GM13976 (cell line): ENCODE measurements at regions not wholly inside any gene's neighbourhood (a gene's known extent, or its start where the extent isn't known, plus 50 kb on each side); places are given as distances from the start of the nearest gene placed in this dataset.

ENCODE experiments used
- DNase-seq: peaks from one replicate; pipeline ENCODE4 v3.0.0; 2012; ENCODE audit warnings: low spot score
- in situ Hi-C: fragments of 300-500 bp; cut with MboI; formaldehyde crosslinking; loops from one replicate; pipeline ENCODE4 v1.12.0; 2022; ENCODE audit warnings: low sequenced_read_pairs, mixed read lengths, inconsistent platforms; ENCODE audit not compliant: unreplicated experiment
- TF ChIP-seq, protein P1 (sequence below): IDR thresholded peaks from 2 replicates; pipeline ENCODE4 v1.5.1; 2012; ENCODE audit warnings: borderline replicate concordance, mild to moderate bottlenecking; ENCODE audit not compliant: insufficient read depth; ENCODE audit errors: extremely low read depth, missing control alignments, control extremely low read depth

DNA sequence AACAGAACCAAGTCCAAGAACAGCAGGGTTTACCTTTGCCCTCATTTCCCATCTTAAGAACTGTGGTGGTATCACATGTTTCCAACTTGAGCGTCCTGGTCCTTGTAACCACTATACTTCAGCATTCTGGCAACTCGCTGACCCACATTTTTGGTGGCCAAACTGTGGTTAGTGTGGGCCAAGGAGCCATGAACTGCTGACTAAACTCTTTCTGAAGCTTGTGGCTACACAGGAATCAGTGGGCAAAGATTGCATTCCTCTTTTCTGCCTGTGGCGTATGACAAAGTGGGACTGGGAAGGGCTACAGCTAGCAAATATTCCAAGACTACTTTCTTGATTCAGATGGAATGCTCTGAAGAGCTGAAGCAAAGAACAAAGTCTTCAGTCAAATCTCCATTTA is 106.3 kb upstream of the MID1 start:
- in situ Hi-C loops = loop anchor here (25.0 kb wide), 1 partner anchor 539 kb away; no protein-coding TSS in a partner anchor
- DNase-seq = no peak
- TF ChIP-seq, protein P1, sequence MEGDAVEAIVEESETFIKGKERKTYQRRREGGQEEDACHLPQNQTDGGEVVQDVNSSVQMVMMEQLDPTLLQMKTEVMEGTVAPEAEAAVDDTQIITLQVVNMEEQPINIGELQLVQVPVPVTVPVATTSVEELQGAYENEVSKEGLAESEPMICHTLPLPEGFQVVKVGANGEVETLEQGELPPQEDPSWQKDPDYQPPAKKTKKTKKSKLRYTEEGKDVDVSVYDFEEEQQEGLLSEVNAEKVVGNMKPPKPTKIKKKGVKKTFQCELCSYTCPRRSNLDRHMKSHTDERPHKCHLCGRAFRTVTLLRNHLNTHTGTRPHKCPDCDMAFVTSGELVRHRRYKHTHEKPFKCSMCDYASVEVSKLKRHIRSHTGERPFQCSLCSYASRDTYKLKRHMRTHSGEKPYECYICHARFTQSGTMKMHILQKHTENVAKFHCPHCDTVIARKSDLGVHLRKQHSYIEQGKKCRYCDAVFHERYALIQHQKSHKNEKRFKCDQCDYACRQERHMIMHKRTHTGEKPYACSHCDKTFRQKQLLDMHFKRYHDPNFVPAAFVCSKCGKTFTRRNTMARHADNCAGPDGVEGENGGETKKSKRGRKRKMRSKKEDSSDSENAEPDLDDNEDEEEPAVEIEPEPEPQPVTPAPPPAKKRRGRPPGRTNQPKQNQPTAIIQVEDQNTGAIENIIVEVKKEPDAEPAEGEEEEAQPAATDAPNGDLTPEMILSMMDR = no peak

DNA sequence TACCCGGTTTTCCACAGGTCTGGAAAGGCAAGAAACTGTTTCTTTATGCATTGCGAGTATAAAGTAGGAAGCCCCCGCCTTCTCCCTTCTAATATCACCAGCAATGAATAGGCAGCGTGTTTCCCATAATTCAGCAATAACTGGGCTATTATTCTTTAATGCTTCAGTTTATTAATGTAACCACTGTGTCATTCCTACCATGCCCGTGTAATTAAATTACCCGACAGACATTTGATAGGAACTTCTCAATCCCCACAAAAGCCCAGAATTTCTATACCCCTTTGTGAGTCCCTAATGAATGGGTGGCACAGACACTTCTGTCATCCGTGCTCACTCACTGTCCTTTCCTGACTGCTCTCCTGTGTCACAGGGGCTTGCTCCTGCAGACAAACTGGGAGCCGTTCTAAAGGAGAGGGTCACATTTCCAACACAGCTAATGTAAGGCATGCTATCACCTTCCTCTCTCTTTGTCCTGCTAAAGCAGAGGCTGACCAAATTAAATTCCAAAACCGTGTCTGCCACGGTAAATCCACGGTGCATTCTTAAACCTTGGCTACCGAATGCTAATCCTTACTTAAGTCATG is 108.5 kb upstream of the MID1 start:
- in situ Hi-C loops = loop anchor here (25.0 kb wide), 1 partner anchor 542 kb away; no protein-coding TSS in a partner anchor
- TF ChIP-seq, protein P1 = no peak
- DNase-seq = no peak

DNA sequence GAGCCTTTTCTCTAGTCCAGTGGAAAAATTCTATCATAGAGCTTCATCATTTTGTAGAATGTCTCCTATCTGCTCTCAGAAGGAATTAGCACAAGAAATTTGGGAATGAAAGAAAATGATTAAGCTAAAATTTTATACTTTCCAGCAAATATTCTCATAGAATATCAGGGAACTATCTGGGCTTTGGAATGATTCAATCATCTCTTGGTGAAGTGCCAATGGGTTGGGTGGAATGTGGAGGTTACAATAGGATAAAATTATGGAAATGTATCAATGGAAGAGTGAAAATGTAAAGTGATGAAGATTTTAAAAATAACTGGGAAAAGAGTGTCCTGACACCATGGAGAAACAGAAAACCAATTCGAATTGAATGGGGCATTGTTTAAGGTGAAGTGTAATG is 119.0 kb upstream of the MID1 start:
- in situ Hi-C loops = loop anchor here (25.0 kb wide), 1 partner anchor 552 kb away; no protein-coding TSS in a partner anchor
- TF ChIP-seq, protein P1 = no peak
- DNase-seq = no peak

DNA sequence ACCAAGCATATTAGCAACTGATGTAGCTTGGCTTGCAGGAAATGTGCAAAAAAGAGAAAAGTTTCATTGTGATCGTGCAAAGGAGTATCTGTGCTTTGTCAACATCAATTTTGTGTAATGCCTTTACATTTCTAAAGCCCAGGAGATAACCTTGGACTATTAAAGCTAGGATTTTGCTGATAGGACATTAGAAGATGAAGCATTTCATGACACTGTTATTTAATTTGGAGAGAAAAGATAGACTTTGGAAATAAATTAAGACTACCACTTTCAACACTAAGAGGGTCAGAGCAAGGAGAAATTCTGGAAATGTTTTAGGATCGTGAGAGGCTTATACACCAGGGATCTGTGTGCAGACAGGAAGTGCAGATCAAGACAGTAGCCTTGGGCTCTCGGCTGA is 120.6 kb upstream of the MID1 start:
- TF ChIP-seq, protein P1 = no peak
- in situ Hi-C loops = loop anchor here (25.0 kb wide), 1 partner anchor 554 kb away; no protein-coding TSS in a partner anchor

DNA sequence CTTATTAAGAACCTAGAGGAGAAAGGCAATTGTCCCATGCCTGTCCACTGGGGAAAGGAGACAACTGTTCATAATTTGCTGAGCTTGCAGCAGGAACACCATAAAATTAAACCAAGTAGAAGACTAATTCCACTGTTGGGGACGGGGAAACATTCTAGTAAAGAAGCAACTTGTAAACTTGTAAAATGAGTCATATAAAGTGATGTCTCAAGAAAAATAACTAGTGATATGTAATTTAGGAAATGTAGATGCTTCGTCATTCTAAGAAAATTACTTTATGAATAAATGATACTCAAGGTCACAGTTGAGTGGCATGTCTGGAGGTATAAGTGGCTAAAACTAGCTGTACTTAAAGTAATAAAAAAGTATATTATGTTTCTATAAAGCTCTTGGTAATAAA is 121.2 kb upstream of the MID1 start:
- in situ Hi-C loops = loop anchor here (25.0 kb wide), 1 partner anchor 554 kb away; no protein-coding TSS in a partner anchor
- no peak for DNase-seq

More for the DNA sequence above, 120.6 kb upstream of the MID1 start:
- no peak for DNase-seq

DNA sequence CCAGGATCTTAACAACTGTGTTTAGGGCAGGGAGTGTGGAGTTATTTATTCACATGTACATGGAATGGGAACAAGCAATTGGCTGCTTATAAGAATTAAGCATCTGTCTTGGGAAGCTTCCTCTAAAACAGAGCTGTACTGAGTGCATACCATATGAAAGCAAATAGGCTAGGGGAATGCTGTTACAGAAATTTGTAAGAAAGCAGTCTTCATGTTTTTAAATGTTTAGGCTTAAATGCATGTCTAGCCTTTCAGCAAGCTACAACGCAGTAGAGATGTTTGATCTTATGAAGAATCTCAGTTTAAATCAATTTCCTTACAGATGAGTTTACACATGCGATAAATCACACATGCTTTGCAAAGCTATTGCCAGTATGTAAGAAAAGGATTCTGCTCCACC is 123.1 kb upstream of the MID1 start:
- in situ Hi-C loops = loop anchor here (25.0 kb wide), 1 partner anchor 556 kb away; no protein-coding TSS in a partner anchor
- no peak for DNase-seq
- TF ChIP-seq, protein P1 = no peak

More for the DNA sequence above, 121.2 kb upstream of the MID1 start:
- TF ChIP-seq, protein P1 = no peak
